Spleen (tissue), 7 donors: ENCODE measurements at regions not wholly inside any gene's neighbourhood (a gene's known extent, or its start where the extent isn't known, plus 50 kb on each side); places are given as distances from the start of the nearest gene placed in this dataset.

ENCODE experiments used
- CTCF ChIP-seq, 11 experiments: fragments of 200-600 bp in 7 of 11; fragments of 450-650 bp in 4 of 11; sonication (generic) in 4 of 11; IDR thresholded peaks in 8 of 11; conservative IDR thresholded peaks in 3 of 11; 1 replicate in 7 of 11; 2 replicates in 4 of 11; pipeline versions ENCODE4 v1.4.0 to v1.8.0; 2016 to 2021; ENCODE audit warnings: antibody characterized with exemption in 11 of 11, inconsistent platforms in 4 of 11, mild to moderate bottlenecking in 1 of 11
- POLR2A ChIP-seq, 3 donors: fragments of 450-650 bp; IDR thresholded peaks; one replicate each; pipeline ENCODE4 v1.5.1; 2017; ENCODE audit warnings: antibody characterized with exemption in 3 of 3, mild to moderate bottlenecking in 1 of 3
- POLR2AphosphoS5 ChIP-seq, 3 donors: sonication (generic); formaldehyde crosslinking; IDR thresholded peaks; one replicate each; pipeline ENCODE4 v1.5.1; 2017; ENCODE audit warnings: antibody characterized with exemption in 3 of 3
- donor health status: DM: no; HTN: no; CAD: no; lungs with moderate emphysema.
- donor health status: DM: no; HTN: no; CAD: no.
- donor health status: DM: no; HTN: no; CAD: no.

- TF ChIP-seq CTCF (IDR thresholded peaks at IDR 0.05 in 8 of 11, conservative IDR thresholded peaks at IDR 0.05 in 3 of 11) = no peak
- no peak for TF ChIP-seq POLR2AphosphoS5 (IDR thresholded peaks at IDR 0.05)
- TF ChIP-seq POLR2A (IDR thresholded peaks at IDR 0.05) = no peak
Observed at GRCh38 chr13:102974317-102975087, 91.7 kb downstream of the SLC10A2 start.
